ENCODE measurements at regions not wholly inside any gene's neighbourhood (a gene's known extent, or its start where the extent isn't known, plus 50 kb on each side); places are given as distances from the start of the nearest gene placed in this dataset.

DNA sequence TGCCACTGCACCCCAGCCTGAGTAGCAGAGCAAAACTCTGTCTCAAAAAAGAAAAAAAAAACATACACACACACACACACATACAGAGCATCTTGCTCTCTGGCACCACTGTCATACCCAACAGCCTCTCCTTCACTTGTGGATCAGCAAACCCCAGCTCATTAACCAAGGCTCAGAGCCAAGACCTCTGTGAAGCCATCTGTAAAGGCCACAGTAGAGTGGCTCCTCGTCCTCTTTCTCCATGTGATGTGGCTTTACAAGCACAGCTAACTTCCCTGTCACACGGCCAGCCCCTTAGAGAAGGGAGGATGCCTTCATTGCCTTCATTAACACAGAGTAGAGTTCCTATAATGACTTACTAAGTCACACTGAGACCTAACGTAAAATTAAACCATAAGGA lies 62.7 kb upstream of the LSM14A start:
- DNase-seq (ENCODE audit: low read depth in 2 of 2), result no peak

- DNase-seq (ENCODE audit: low read depth in 2 of 2), result no peak
Measured at GRCh38 chr19:34118879-34119748, 53.2 kb upstream of the LSM14A start.

GRCh38 chr19:34120141-34120540 lies 52.2 kb upstream of the LSM14A start:
- DNase-seq (ENCODE audit: low read depth in 2 of 2), result no peak

- peak in 1 of 2 donors; percentile 22 for DNase-seq (ENCODE audit: low read depth in 2 of 2)
Measured at GRCh38 chr19:34120846-34121639, 51.3 kb upstream of the LSM14A start.
